DMS53 treated with DMSO at 0.1 percent for 48 hours (cell line): ENCODE measurements at regions not wholly inside any gene's neighbourhood (a gene's known extent, or its start where the extent isn't known, plus 50 kb on each side); places are given as distances from the start of the nearest gene placed in this dataset.

ENCODE experiments used
- DNase-seq: peaks from one replicate; lab custom pipeline; 2025; ENCODE audit not compliant: unreplicated experiment; lab: John Stamatoyannopoulos, UW

- no peak for DNase-seq
Measured at GRCh38 chr4:62288808-62289541, 1088.8 kb downstream of the ADGRL3 start.

- DNase-seq, result no peak
Measured at GRCh38 chr4:62285026-62285425, 1084.9 kb downstream of the ADGRL3 start.

GRCh38 chr4:62279689-62280088 is 1079.6 kb downstream of the ADGRL3 start:
- no peak for DNase-seq

- no peak for DNase-seq
Measured at GRCh38 chr4:62275470-62275869, 1075.3 kb downstream of the ADGRL3 start.

- DNase-seq, result no peak
Measured at GRCh38 chr4:62274782-62275181, 1074.7 kb downstream of the ADGRL3 start.

- no peak for DNase-seq
Measured at GRCh38 chr4:62271107-62271506, 1071.0 kb downstream of the ADGRL3 start.

GRCh38 chr4:62269918-62270317 is 1069.8 kb downstream of the ADGRL3 start:
- no peak for DNase-seq

- no peak for DNase-seq
Measured at GRCh38 chr4:62263454-62263853, 1063.3 kb downstream of the ADGRL3 start.

- DNase-seq, result no peak
Measured at GRCh38 chr4:62262676-62263075, 1062.5 kb downstream of the ADGRL3 start.

- DNase-seq, result peak; percentile 32
Measured at GRCh38 chr4:62260254-62260653, 1060.1 kb downstream of the ADGRL3 start.

- DNase-seq, result no peak
Measured at GRCh38 chr4:62256479-62256878, 1056.4 kb downstream of the ADGRL3 start.

- no peak for DNase-seq
Measured at GRCh38 chr4:62252728-62253127, 1052.6 kb downstream of the ADGRL3 start.

GRCh38 chr4:62250100-62250499 is 1050.0 kb downstream of the ADGRL3 start:
- DNase-seq, result no peak

GRCh38 chr4:62243895-62244294 is 1043.8 kb downstream of the ADGRL3 start:
- DNase-seq, result peak; percentile 4

- DNase-seq, result no peak
Measured at GRCh38 chr4:62235911-62236310, 1035.8 kb downstream of the ADGRL3 start.

- DNase-seq, result no peak
Measured at GRCh38 chr4:62232814-62233213, 1032.7 kb downstream of the ADGRL3 start.

GRCh38 chr4:62231994-62232393 is 1031.9 kb downstream of the ADGRL3 start:
- no peak for DNase-seq

GRCh38 chr4:62226082-62226481 is 1026.0 kb downstream of the ADGRL3 start:
- DNase-seq, result no peak

- DNase-seq, result no peak
Measured at GRCh38 chr4:62222121-62222520, 1022.0 kb downstream of the ADGRL3 start.

GRCh38 chr4:62210486-62210885 is 1010.4 kb downstream of the ADGRL3 start:
- DNase-seq, result no peak

- no peak for DNase-seq
Measured at GRCh38 chr4:62209757-62210485, 1009.8 kb downstream of the ADGRL3 start.

GRCh38 chr4:62208921-62209320 is 1008.8 kb downstream of the ADGRL3 start:
- no peak for DNase-seq

GRCh38 chr4:62204136-62204535 is 1004.0 kb downstream of the ADGRL3 start:
- DNase-seq, result no peak
